Tibial nerve (tissue), 4 donors: ENCODE measurements at regions not wholly inside any gene's neighbourhood (a gene's known extent, or its start where the extent isn't known, plus 50 kb on each side); places are given as distances from the start of the nearest gene placed in this dataset.

Experiments
- CTCF ChIP-seq, 5 experiments: fragments of 200-600 bp in 3 of 5; fragments of 450-650 bp in 2 of 5; sonication (generic) in 3 of 5; IDR thresholded peaks; one replicate each; pipeline ENCODE4 v1.5.1; 2016 to 2019; ENCODE audit warnings: antibody characterized with exemption in 5 of 5, mild to moderate bottlenecking in 3 of 5, moderate library complexity in 2 of 5
- EP300 ChIP-seq, 2 donors: sonication (generic); formaldehyde crosslinking; IDR thresholded peaks; one replicate each; pipeline ENCODE4 v1.6.1; 2017; ENCODE audit warnings: antibody characterized with exemption in 2 of 2, mild to moderate bottlenecking in 1 of 2
- POLR2A ChIP-seq, 2 donors: fragments of 450-650 bp; IDR thresholded peaks; one replicate each; pipeline ENCODE4 v1.6.1; 2017; ENCODE audit warnings: antibody characterized with exemption in 2 of 2, mild to moderate bottlenecking in 2 of 2, moderate library complexity in 2 of 2

- TF ChIP-seq CTCF (IDR thresholded peaks at IDR 0.05) (no peak), POLR2A (IDR thresholded peaks at IDR 0.05) (no peak), EP300 (IDR thresholded peaks at IDR 0.05) (no peak)
Measured at GRCh38 chr10:71076473-71077142, 135.8 kb upstream of the UNC5B start.
